CD4-positive, CD25-positive, alpha-beta regulatory T cell (primary cell): ENCODE measurements at regions not wholly inside any gene's neighbourhood (a gene's known extent, or its start where the extent isn't known, plus 50 kb on each side); places are given as distances from the start of the nearest gene placed in this dataset.
A peak's percentile ranks its signal among the peaks of the same experiment; 100 is the strongest.
"Not testable (repeated sequence)": the region's sequence is repeated elsewhere in the genome, so short reads cannot be mapped to it uniquely, and the experiment has no call there.

Source experiments
- ATAC-seq, 2 donors: fragments of 150-1000 bp; cut with Tn5 transposase; one replicate each; pipeline ENCODE4 v1.10.0; 2021; ENCODE audit warnings: low read depth in 2 of 2, moderate number of reproducible peaks in 2 of 2, moderate library complexity in 1 of 2
- DNase-seq, 3 donors: peaks; one replicate each; pipeline versions ENCODE4 v3.0.0 to v3.0.0-alpha.2; 2012 to 2022; ENCODE audit warnings: mixed read lengths in 1 of 3
- H3K27ac ChIP-seq: one replicate; pipeline ENCODE4 v1.7.0; 2013; ENCODE audit warnings: mild to moderate bottlenecking, low read length; ENCODE audit not compliant: insufficient read depth, poor library complexity, severe bottlenecking
- H3K27me3 ChIP-seq: one replicate; pipeline ENCODE4 v1.7.0; 2013; ENCODE audit warnings: low read length; ENCODE audit not compliant: control insufficient read depth, insufficient read depth
- H3K36me3 ChIP-seq: one replicate; pipeline ENCODE4 v1.7.0; 2013; ENCODE audit warnings: mild to moderate bottlenecking, low read length, moderate library complexity; ENCODE audit not compliant: control insufficient read depth, insufficient read depth
- H3K4me1 ChIP-seq: 2 replicates; pipeline ENCODE4 v1.7.0; 2013; ENCODE audit warnings: mild to moderate bottlenecking, low read length; ENCODE audit not compliant: insufficient read depth, control insufficient read depth, poor library complexity, severe bottlenecking
- H3K4me3 ChIP-seq: one replicate; pipeline ENCODE4 v1.7.0; 2013; ENCODE audit warnings: low read depth, mild to moderate bottlenecking, low read length, moderate library complexity
- H3K9me3 ChIP-seq, 2 experiments: 1 replicate in 1 of 2; 2 replicates in 1 of 2; pipeline ENCODE4 v1.7.0; 2013; ENCODE audit warnings: low read length in 2 of 2, mild to moderate bottlenecking in 1 of 2, moderate library complexity in 1 of 2; ENCODE audit not compliant: control insufficient read depth in 2 of 2
- H3K27ac Mint-ChIP-seq, 3 donors: one replicate each; pipeline ENCODE4 v1.8.0; 2020 to 2022; ENCODE audit warnings: mild to moderate bottlenecking in 3 of 3, mixed read lengths in 3 of 3, moderate library complexity in 2 of 3
- H3K27me3 Mint-ChIP-seq: one replicate; pipeline ENCODE4 v1.8.0; 2022; ENCODE audit warnings: mild to moderate bottlenecking, mixed read lengths
- H3K36me3 Mint-ChIP-seq: one replicate; pipeline ENCODE4 v1.8.0; 2020; ENCODE audit warnings: mixed read lengths
- H3K4me1 Mint-ChIP-seq, 4 donors: one replicate each; pipeline ENCODE4 v1.8.0; 2020 to 2022; ENCODE audit warnings: mixed read lengths in 4 of 4, mild to moderate bottlenecking in 1 of 4
- H3K4me3 Mint-ChIP-seq, 4 donors: one replicate each; pipeline ENCODE4 v1.8.0; 2020 to 2022; ENCODE audit warnings: mild to moderate bottlenecking in 4 of 4, mixed read lengths in 4 of 4, moderate library complexity in 3 of 4
- H3K9me3 Mint-ChIP-seq, 7 donors: one replicate each; pipeline ENCODE4 v1.8.0; 2020 to 2022; ENCODE audit warnings: mixed read lengths in 7 of 7, mild to moderate bottlenecking in 3 of 7, moderate library complexity in 2 of 7

DNA sequence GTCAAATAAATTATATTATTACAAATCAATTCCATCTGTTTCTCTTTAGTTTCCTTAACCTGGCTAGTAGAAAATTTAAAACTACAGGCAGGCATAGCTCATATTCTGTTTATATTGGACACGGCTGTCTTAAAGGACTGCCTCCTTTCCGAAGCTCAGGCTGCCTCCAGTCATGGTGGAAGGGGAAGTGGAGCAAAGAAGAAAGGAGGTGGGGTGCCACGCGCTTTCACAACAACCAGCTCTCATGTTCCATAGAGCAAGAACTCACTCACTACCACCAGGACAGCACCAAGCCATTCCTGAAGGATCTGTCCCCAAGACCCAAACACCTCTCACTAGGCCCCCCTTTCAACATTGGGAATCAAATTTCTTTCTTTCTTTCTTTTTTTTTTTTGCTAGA is 149.3 kb upstream of the KCNJ18 start:
- Mint-ChIP-seq H3K4me1 (peaks cover 0 to 23% (median 7%) of the 10 kb centered on the region in 4 donors), H3K4me3 (no peak overlapping the region), H3K27me3 (peaks cover 4% of the 10 kb centered on the region), H3K36me3 (peaks cover 21% of the 10 kb centered on the region), H3K27ac (no peak overlapping the region), H3K9me3 (peaks cover 0 to 7% (median 0%) of the 10 kb centered on the region in 7 donors)
- no peaks in the 10 kb centered on the region for H3K9me3 ChIP-seq
- H3K36me3 ChIP-seq, result no peaks in the 10 kb centered on the region
- no peak for DNase-seq
- H3K4me3 ChIP-seq, result no peak overlapping the region
- H3K4me1 ChIP-seq, result no peaks in the 10 kb centered on the region
- no peak for ATAC-seq
- H3K27me3 ChIP-seq, result no peaks in the 10 kb centered on the region
- no peak overlapping the region for H3K27ac ChIP-seq

DNA sequence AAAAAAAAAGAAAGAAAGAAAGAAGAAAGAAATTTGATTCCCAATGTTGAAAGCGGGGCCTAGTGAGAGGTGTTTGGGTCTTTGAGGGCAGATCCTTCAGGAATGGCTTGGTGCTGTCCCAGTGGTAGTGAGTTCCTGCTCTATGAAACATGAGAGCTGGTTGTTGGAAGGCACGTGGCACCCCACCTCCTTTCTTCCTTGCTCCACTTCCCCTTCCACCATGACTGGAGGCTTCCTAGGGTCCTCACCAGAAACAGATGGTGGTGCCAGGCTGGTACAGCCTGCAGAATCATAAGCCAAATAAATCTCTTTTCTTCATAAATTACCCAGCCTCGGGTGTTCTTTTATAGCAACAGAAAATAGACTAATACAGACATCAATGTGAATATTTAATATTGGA is 147.3 kb upstream of the KCNJ18 start:
- H3K36me3 Mint-ChIP-seq, result peaks cover 21% of the 10 kb centered on the region

DNA sequence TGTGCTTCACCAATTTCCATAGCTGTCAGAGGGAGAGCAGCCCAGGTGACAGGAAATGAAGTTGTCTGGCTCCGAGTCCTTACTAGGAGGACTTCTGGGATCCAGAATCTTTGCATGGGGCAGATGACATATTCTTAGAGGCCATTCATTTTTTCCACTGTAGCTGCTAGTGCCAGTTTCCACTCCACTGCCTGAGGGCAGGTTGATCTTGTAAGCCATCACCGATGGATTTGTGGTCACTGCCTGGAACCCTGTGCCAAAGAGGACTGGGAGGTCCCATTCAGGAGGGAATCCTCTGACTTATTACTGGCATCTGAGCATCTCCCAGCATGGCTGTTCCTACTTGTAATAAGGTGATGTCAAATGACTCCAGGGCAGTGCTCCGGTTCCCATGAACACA is 144.1 kb upstream of the KCNJ18 start:
- no peak overlapping the region for H3K4me3 Mint-ChIP-seq

More for the DNA sequence above, 147.3 kb upstream of the KCNJ18 start:
- no peaks in the 10 kb centered on the region for H3K36me3 ChIP-seq
- DNase-seq (no peak), ATAC-seq (no peak)
- H3K27ac Mint-ChIP-seq, result no peak overlapping the region
- H3K4me1 ChIP-seq, result peaks cover 1% of the 10 kb centered on the region
- H3K9me3 ChIP-seq, result no peaks in the 10 kb centered on the region
- H3K27me3 ChIP-seq, result no peaks in the 10 kb centered on the region
- no peaks in the 10 kb centered on the region for H3K9me3 Mint-ChIP-seq
- H3K27me3 Mint-ChIP-seq, result peaks cover 4% of the 10 kb centered on the region
- H3K4me3 Mint-ChIP-seq, result no peak overlapping the region
- no peak overlapping the region for H3K4me3 ChIP-seq
- H3K4me1 Mint-ChIP-seq, result peaks cover 6 to 40% (median 16%) of the 10 kb centered on the region in 4 donors
- H3K27ac ChIP-seq, result no peak overlapping the region

DNA sequence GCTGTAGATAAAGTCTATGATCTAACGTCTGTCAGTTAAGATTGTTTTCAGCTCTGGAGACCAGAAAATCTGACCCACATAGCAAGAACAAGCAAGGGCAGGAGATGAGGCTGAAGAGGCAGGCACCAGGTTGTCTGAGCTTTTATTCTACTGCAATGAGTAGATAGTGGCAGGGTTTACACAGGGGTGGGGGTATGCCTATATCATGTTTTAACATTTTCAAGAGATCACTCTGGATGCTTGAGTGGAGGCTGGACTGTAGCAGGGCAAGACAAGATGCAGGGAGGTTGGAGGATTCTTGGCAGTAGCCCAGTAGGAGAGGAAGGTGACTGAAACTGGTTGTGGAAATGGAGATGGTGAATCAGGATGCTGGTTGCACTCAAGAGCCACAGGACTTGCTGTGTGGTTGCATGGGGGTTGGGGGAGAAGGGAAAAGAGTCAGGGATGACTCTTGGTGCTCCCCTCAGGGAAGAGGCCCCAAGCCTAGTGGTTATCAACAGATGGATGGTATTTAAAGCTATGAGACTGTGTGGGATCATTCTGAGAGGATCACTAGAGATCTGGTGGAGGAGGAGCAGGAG is 143.1 kb upstream of the KCNJ18 start:
- Mint-ChIP-seq H3K9me3 (peaks cover 0 to 6% (median 0%) of the 10 kb centered on the region in 7 donors), H3K27me3 (peaks cover 27% of the 10 kb centered on the region), H3K4me1 (peaks cover 6 to 43% (median 18%) of the 10 kb centered on the region in 4 donors), H3K27ac (peak overlapping the region in 1 of 3 donors; percentile 78), H3K4me3 (peak overlapping the region; percentile 30 to 85 (median 68)), H3K36me3 (peaks cover 14% of the 10 kb centered on the region)
- peaks cover 14% of the 10 kb centered on the region for H3K4me1 ChIP-seq
- H3K9me3 ChIP-seq, result no peaks in the 10 kb centered on the region
- no peak for ATAC-seq
- H3K4me3 ChIP-seq, result no peak overlapping the region
- H3K27me3 ChIP-seq, result peaks cover 3% of the 10 kb centered on the region
- no peaks in the 10 kb centered on the region for H3K36me3 ChIP-seq
- no peak overlapping the region for H3K27ac ChIP-seq
- DNase-seq, result no peak

More for the DNA sequence above, 144.1 kb upstream of the KCNJ18 start:
- peaks cover 6 to 46% (median 18%) of the 10 kb centered on the region in 4 donors for H3K4me1 Mint-ChIP-seq
- ATAC-seq (no peak), DNase-seq (no peak)
- no peak overlapping the region for H3K27ac Mint-ChIP-seq
- no peaks in the 10 kb centered on the region for H3K36me3 ChIP-seq
- peaks cover 14% of the 10 kb centered on the region for H3K4me1 ChIP-seq
- peaks cover 18% of the 10 kb centered on the region for H3K36me3 Mint-ChIP-seq
- no peak overlapping the region for H3K27ac ChIP-seq
- H3K4me3 ChIP-seq, result no peak overlapping the region
- H3K27me3 ChIP-seq, result peaks cover 3% of the 10 kb centered on the region
- H3K9me3 Mint-ChIP-seq, result peaks cover 0 to 3% (median 0%) of the 10 kb centered on the region in 7 donors
- H3K27me3 Mint-ChIP-seq, result peaks cover 19% of the 10 kb centered on the region
- no peaks in the 10 kb centered on the region for H3K9me3 ChIP-seq

GRCh38 chr17:21550031-21550430 is 142.3 kb upstream of the KCNJ18 start:
- H3K4me3 ChIP-seq, result peak overlapping the region; percentile 64
- DNase-seq, result not testable (repeated sequence)
- peak overlapping the region; percentile 81 to 91 (median 88) for H3K4me3 Mint-ChIP-seq

DNA sequence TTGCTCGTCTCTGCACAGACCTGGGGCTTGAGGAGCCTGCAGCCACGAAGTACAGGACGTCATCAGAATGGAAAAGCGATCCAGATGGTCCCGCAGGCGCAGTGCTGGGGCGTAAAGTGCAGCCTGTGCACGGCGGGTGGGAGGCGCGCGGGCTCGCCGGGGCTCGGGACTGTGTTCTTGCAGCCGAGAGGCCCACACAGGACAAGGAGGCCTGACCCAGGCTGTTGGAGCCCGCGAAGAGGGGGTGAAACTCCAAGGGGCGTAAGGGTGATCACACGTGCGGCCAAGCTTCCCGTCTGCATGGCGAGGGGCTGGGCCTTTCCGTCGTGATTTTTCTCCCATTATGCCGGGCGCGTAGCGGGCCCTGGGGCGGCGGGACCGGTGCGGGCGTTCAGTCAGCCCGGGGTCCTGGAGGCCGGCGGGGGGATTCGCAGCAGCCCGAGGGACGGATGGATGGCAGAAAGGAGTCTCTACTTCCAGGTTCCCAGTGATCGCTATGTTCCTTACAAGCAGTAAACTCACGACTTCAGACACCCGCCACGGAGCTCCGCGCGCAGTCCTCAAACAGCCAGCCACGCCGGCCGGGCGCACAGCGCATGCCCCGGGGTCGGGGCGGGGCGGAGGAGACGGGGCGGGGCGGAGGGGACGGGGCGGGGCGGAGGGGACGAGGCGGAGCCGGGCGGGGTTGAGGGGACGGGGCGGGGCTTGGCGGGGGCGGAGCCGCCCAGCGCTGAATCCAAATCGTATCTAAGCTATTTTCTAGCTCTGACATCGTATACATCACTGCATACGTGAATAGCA is 141.0 kb upstream of the KCNJ18 start:
- Mint-ChIP-seq H3K36me3 (peaks cover 7% of the 10 kb centered on the region), H3K9me3 (peaks cover 0 to 13% (median 5%) of the 10 kb centered on the region in 7 donors), H3K4me1 (peaks cover 6 to 37% (median 15%) of the 10 kb centered on the region in 4 donors), H3K27me3 (peaks cover 37% of the 10 kb centered on the region), H3K27ac (peak overlapping the region in 2 of 3 donors; percentile 28 to 60), H3K4me3 (peak overlapping the region; percentile 81 to 91 (median 88))
- Histone ChIP-seq H3K4me1 (peaks cover 14% of the 10 kb centered on the region), H3K27ac (no peak overlapping the region), H3K4me3 (peak overlapping the region; percentile 71), H3K36me3 (no peaks in the 10 kb centered on the region), H3K27me3 (peaks cover 3% of the 10 kb centered on the region), H3K9me3 (peaks cover 0 to 2% of the 10 kb centered on the region in 2 experiments)
- DNase-seq (peak; percentile 65 to 76 (median 75)), ATAC-seq (peak; percentile 89 to 91)

More at GRCh38 chr17:21550031-21550430, 142.3 kb upstream of the KCNJ18 start:
- Mint-ChIP-seq H3K4me1 (peaks cover 6 to 41% (median 18%) of the 10 kb centered on the region in 4 donors), H3K27me3 (peaks cover 28% of the 10 kb centered on the region), H3K36me3 (peaks cover 13% of the 10 kb centered on the region), H3K27ac (peak overlapping the region in 1 of 3 donors; percentile 60), H3K9me3 (peaks cover 0 to 10% (median 0%) of the 10 kb centered on the region in 7 donors)
- not testable (repeated sequence) for ATAC-seq, H3K36me3 ChIP-seq, H3K27me3 ChIP-seq, H3K27ac ChIP-seq, H3K9me3 ChIP-seq
- peaks cover 14% of the 10 kb centered on the region for H3K4me1 ChIP-seq

DNA sequence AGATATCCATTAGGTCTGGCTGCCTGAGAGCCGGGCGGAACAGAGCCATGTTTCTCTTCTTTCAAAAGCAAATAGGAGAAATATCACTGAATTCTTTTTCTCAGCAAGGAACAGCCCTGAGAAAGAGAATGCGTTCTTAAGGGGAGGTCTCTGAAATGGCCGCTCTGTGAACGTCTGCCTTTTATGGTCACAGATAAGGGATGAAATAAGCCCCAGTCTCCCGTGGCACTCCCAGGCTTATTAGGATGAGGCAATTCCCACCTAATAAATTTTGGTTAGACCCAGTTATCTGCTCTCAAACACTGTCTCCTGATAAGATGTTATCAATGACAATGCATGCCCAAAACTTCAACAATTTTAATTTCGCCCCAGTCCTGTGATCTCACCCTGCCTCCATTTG is 133.4 kb upstream of the KCNJ18 start:
- H3K4me1 ChIP-seq, H3K36me3 Mint-ChIP-seq, H3K27ac Mint-ChIP-seq, ATAC-seq, H3K9me3 ChIP-seq, H3K4me3 ChIP-seq, H3K27me3 ChIP-seq, H3K36me3 ChIP-seq, H3K4me1 Mint-ChIP-seq, H3K27ac ChIP-seq, DNase-seq: not testable (repeated sequence)
- peaks cover 0 to 25% (median 8%) of the 10 kb centered on the region in 7 donors for H3K9me3 Mint-ChIP-seq
- H3K27me3 Mint-ChIP-seq, result peaks cover 29% of the 10 kb centered on the region
- peak overlapping the region in 1 of 4 donors; percentile 2 for H3K4me3 Mint-ChIP-seq
